SK-N-SH (cell line): ENCODE measurements at regions not wholly inside any gene's neighbourhood (a gene's known extent, or its start where the extent isn't known, plus 50 kb on each side); places are given as distances from the start of the nearest gene placed in this dataset.

Experiments used
- CHD2 ChIP-seq: fragments of 150-350 bp; IDR thresholded peaks from 2 replicates; pipeline ENCODE4 v1.6.1; 2018; ENCODE audit warnings: low read length; ENCODE audit not compliant: partially characterized antibody
- CTCF ChIP-seq: fragments of 200-600 bp; sonication (generic); IDR thresholded peaks from 2 replicates; pipeline ENCODE4 v1.6.1; 2017; ENCODE audit warnings: antibody characterized with exemption, mild to moderate bottlenecking, moderate library complexity
- EP300 ChIP-seq, 2 experiments: IDR thresholded peaks; 2 replicates each; pipeline versions ENCODE4 v1.4.0 to v1.6.1; 2012; ENCODE audit warnings: borderline replicate concordance in 1 of 2, low read depth in 1 of 2, low read length in 1 of 2
- FOXM1 ChIP-seq: IDR thresholded peaks from 2 replicates; pipeline ENCODE4 v1.4.0; 2012; ENCODE audit warnings: low read depth, mild to moderate bottlenecking
- IRF3 ChIP-seq: fragments of 150-350 bp; IDR thresholded peaks from 2 replicates; pipeline ENCODE4 v1.6.1; 2016; ENCODE audit warnings: mild to moderate bottlenecking, low read depth, low read length
- JUND ChIP-seq: IDR thresholded peaks from 2 replicates; pipeline ENCODE4 v1.4.0; 2012
- MAX ChIP-seq: IDR thresholded peaks from 2 replicates; pipeline ENCODE4 v1.4.0; 2012; ENCODE audit warnings: low read depth
- RAD21 ChIP-seq: IDR thresholded peaks from 2 replicates; pipeline ENCODE4 v1.6.1; 2012; ENCODE audit warnings: mild to moderate bottlenecking, low read length
- REST ChIP-seq: IDR thresholded peaks from 2 replicates; pipeline ENCODE4 v1.6.1; 2012; ENCODE audit warnings: mild to moderate bottlenecking, low read depth, low read length, moderate library complexity
- RXRA ChIP-seq: IDR thresholded peaks from 2 replicates; pipeline ENCODE4 v1.4.0; 2012; ENCODE audit warnings: low read depth, mild to moderate bottlenecking, borderline replicate concordance
- TAF1 ChIP-seq: IDR thresholded peaks from 2 replicates; pipeline ENCODE4 v1.6.1; 2012; ENCODE audit warnings: low read depth, mild to moderate bottlenecking, low read length, moderate library complexity, borderline replicate concordance
- USF1 ChIP-seq: IDR thresholded peaks from 2 replicates; pipeline ENCODE4 v1.4.0; 2012; ENCODE audit warnings: low read depth, borderline replicate concordance
- USF2 ChIP-seq: fragments of 150-350 bp; IDR thresholded peaks from 2 replicates; pipeline ENCODE4 v1.6.1; 2017; ENCODE audit warnings: antibody characterized with exemption, low read length, low read depth, borderline replicate concordance
- YY1 ChIP-seq: IDR thresholded peaks from 2 replicates; pipeline ENCODE4 v1.4.0; 2012; ENCODE audit warnings: low read depth, mild to moderate bottlenecking

- TF ChIP-seq TAF1, result no peak
- TF ChIP-seq RAD21, result no peak
- no peak for TF ChIP-seq JUND
- no peak for TF ChIP-seq REST
- no peak for TF ChIP-seq EP300 (IDR thresholded peaks at IDR 0.05; ENCODE audit: borderline replicate concordance in 1 of 2, low read depth in 1 of 2, low read length in 1 of 2)
- TF ChIP-seq CTCF, result no peak
- TF ChIP-seq RXRA, result no peak
- TF ChIP-seq USF2, result no peak
- TF ChIP-seq IRF3, result no peak
- TF ChIP-seq USF1, result no peak
- no peak for TF ChIP-seq CHD2
- TF ChIP-seq MAX, result no peak
- no peak for TF ChIP-seq FOXM1
- no peak for TF ChIP-seq YY1
These were observed 481.4 kb downstream of the PSAT1 start for GRCh38 chr9:78778318-78778717.
